Mesothelial cell of epicardium (in vitro differentiated cells): ENCODE measurements at regions not wholly inside any gene's neighbourhood (a gene's known extent, or its start where the extent isn't known, plus 50 kb on each side); places are given as distances from the start of the nearest gene placed in this dataset.

Experiments used
- DNase-seq, 2 experiments: peaks; one replicate each; pipeline ENCODE4 v3.0.0; 2021; ENCODE audit warnings: low spot score in 2 of 2; ENCODE audit not compliant: unreplicated experiment in 2 of 2
- H3K27ac Mint-ChIP-seq: 2 replicates; pipeline ENCODE4 v1.8.0; 2021; ENCODE audit warnings: mixed read lengths
- H3K27me3 Mint-ChIP-seq: 2 replicates; pipeline ENCODE4 v1.8.0; 2021; ENCODE audit warnings: low read depth, mixed read lengths
- H3K36me3 Mint-ChIP-seq: 2 replicates; pipeline ENCODE4 v1.8.0; 2021; ENCODE audit warnings: mixed read lengths
- H3K4me1 Mint-ChIP-seq: 2 replicates; pipeline ENCODE4 v1.8.0; 2021; ENCODE audit warnings: mixed read lengths
- H3K4me3 Mint-ChIP-seq: 2 replicates; pipeline ENCODE4 v1.8.0; 2021; ENCODE audit warnings: mild to moderate bottlenecking, moderate library complexity, mixed read lengths
- H3K9me3 Mint-ChIP-seq: 2 replicates; pipeline ENCODE4 v1.8.0; 2021; ENCODE audit warnings: mixed read lengths
- CTCF ChIP-seq: fragments of 200-600 bp; sonication (generic); IDR thresholded peaks from one replicate; pipeline ENCODE4 v1.5.0; 2021; ENCODE audit warnings: antibody characterized with exemption; ENCODE audit not compliant: unreplicated experiment

- Mint-ChIP-seq H3K27me3 (peaks cover 27% of the 10 kb centered on the region), H3K9me3 (peaks cover 4% of the 10 kb centered on the region), H3K27ac (no peak overlapping the region), H3K4me1 (peaks cover 9% of the 10 kb centered on the region), H3K36me3 (no peaks in the 10 kb centered on the region), H3K4me3 (no peak overlapping the region)
- DNase-seq, result no peak
- TF ChIP-seq CTCF, result no peak
These were observed 98.9 kb upstream of the ADRA2C start for GRCh38 chr4:3667258-3667657.

- TF ChIP-seq CTCF, result no peak
- Mint-ChIP-seq H3K27me3 (peaks cover 29% of the 10 kb centered on the region), H3K4me3 (no peak overlapping the region), H3K9me3 (peaks cover 4% of the 10 kb centered on the region), H3K27ac (no peak overlapping the region), H3K36me3 (no peaks in the 10 kb centered on the region), H3K4me1 (no peaks in the 10 kb centered on the region)
- DNase-seq, result no peak
These were observed 99.9 kb upstream of the ADRA2C start for GRCh38 chr4:3666263-3666662.

GRCh38 chr4:3665360-3665891 is 100.8 kb upstream of the ADRA2C start:
- Mint-ChIP-seq H3K36me3 (no peaks in the 10 kb centered on the region), H3K4me3 (no peak overlapping the region), H3K27me3 (peaks cover 33% of the 10 kb centered on the region), H3K9me3 (peaks cover 4% of the 10 kb centered on the region), H3K4me1 (no peaks in the 10 kb centered on the region), H3K27ac (no peak overlapping the region)
- no peak for TF ChIP-seq CTCF
- no peak for DNase-seq

GRCh38 chr4:3663791-3664190 is 102.4 kb upstream of the ADRA2C start:
- no peak overlapping the region for H3K27ac Mint-ChIP-seq
- no peak for DNase-seq
- peaks cover 4% of the 10 kb centered on the region for H3K9me3 Mint-ChIP-seq
- H3K36me3 Mint-ChIP-seq, result no peaks in the 10 kb centered on the region
- peaks cover 43% of the 10 kb centered on the region for H3K27me3 Mint-ChIP-seq
- no peak overlapping the region for H3K4me3 Mint-ChIP-seq
- H3K4me1 Mint-ChIP-seq, result no peaks in the 10 kb centered on the region
- no peak for TF ChIP-seq CTCF

- DNase-seq, result no peak
- Mint-ChIP-seq H3K27me3 (peaks cover 49% of the 10 kb centered on the region), H3K27ac (no peak overlapping the region), H3K36me3 (no peaks in the 10 kb centered on the region), H3K4me3 (no peak overlapping the region), H3K4me1 (peaks cover 3% of the 10 kb centered on the region), H3K9me3 (peaks cover 4% of the 10 kb centered on the region)
- no peak for TF ChIP-seq CTCF
These were observed 103.7 kb upstream of the ADRA2C start for GRCh38 chr4:3662516-3662915.

GRCh38 chr4:3661989-3662388 is 104.2 kb upstream of the ADRA2C start:
- Mint-ChIP-seq H3K9me3 (no peaks in the 10 kb centered on the region), H3K4me1 (peaks cover 3% of the 10 kb centered on the region), H3K4me3 (no peak overlapping the region), H3K36me3 (no peaks in the 10 kb centered on the region), H3K27ac (no peak overlapping the region), H3K27me3 (peaks cover 48% of the 10 kb centered on the region)
- DNase-seq, result no peak
- TF ChIP-seq CTCF, result no peak
